GM12891 (cell line): ENCODE measurements at regions not wholly inside any gene's neighbourhood (a gene's known extent, or its start where the extent isn't known, plus 50 kb on each side); places are given as distances from the start of the nearest gene placed in this dataset.

Source experiments
- POLR2A ChIP-seq: IDR thresholded peaks from 2 replicates; pipeline ENCODE4 v1.6.1; 2011; ENCODE audit warnings: low read depth, low read length, control low read depth
- POLR2AphosphoS5 ChIP-seq: IDR thresholded peaks from 2 replicates; pipeline ENCODE4 v1.6.1; 2011; ENCODE audit warnings: low read depth, low read length, control low read depth
- SPI1 ChIP-seq: IDR thresholded peaks from 2 replicates; pipeline ENCODE4 v1.6.1; 2011; ENCODE audit warnings: low read depth, low read length, control low read depth

GRCh38 chr21:27805696-27806095 lies 838.8 kb upstream of the ADAMTS5 start:
- TF ChIP-seq POLR2AphosphoS5 (no peak), SPI1 (no peak), POLR2A (no peak)
